ENCODE measurements at regions not wholly inside any gene's neighbourhood (a gene's known extent, or its start where the extent isn't known, plus 50 kb on each side); places are given as distances from the start of the nearest gene placed in this dataset.

- TF ChIP-seq JUND (IDR thresholded peaks at IDR 0.05), result no peak
- TF ChIP-seq, protein P1, sequence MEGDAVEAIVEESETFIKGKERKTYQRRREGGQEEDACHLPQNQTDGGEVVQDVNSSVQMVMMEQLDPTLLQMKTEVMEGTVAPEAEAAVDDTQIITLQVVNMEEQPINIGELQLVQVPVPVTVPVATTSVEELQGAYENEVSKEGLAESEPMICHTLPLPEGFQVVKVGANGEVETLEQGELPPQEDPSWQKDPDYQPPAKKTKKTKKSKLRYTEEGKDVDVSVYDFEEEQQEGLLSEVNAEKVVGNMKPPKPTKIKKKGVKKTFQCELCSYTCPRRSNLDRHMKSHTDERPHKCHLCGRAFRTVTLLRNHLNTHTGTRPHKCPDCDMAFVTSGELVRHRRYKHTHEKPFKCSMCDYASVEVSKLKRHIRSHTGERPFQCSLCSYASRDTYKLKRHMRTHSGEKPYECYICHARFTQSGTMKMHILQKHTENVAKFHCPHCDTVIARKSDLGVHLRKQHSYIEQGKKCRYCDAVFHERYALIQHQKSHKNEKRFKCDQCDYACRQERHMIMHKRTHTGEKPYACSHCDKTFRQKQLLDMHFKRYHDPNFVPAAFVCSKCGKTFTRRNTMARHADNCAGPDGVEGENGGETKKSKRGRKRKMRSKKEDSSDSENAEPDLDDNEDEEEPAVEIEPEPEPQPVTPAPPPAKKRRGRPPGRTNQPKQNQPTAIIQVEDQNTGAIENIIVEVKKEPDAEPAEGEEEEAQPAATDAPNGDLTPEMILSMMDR (IDR thresholded peaks at IDR 0.05; ENCODE audit: low read depth, low read length, missing input control), result no peak
- no peak for TF ChIP-seq FOXA1 (IDR thresholded peaks at IDR 0.05)
- TF ChIP-seq MAX (IDR thresholded peaks at IDR 0.05), result no peak
- TF ChIP-seq RAD21 (IDR thresholded peaks at IDR 0.05), result no peak
- TF ChIP-seq, protein P2, sequence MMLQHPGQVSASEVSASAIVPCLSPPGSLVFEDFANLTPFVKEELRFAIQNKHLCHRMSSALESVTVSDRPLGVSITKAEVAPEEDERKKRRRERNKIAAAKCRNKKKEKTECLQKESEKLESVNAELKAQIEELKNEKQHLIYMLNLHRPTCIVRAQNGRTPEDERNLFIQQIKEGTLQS (IDR thresholded peaks at IDR 0.05), result no peak
- no peak for TF ChIP-seq REST (IDR thresholded peaks at IDR 0.05)
- TF ChIP-seq YY1 (IDR thresholded peaks at IDR 0.05), result no peak
Measured at GRCh38 chrX:5397409-5397808, 831.3 kb downstream of the NLGN4X start.

Measured in liver (tissue), 3 donors.